Stimulated activated CD4-positive, alpha-beta T cell treated with anti-CD3 and anti-CD28 coated beads, TNF-alpha, amount 100 ng/mL, for 48 hours (primary cell): ENCODE measurements at regions not wholly inside any gene's neighbourhood (a gene's known extent, or its start where the extent isn't known, plus 50 kb on each side); places are given as distances from the start of the nearest gene placed in this dataset.

Experiments used
- DNase-seq, 3 donors: peaks; one replicate each; pipeline ENCODE4 v3.0.0-alpha.2; 2020; ENCODE audit warnings: low read depth in 3 of 3

- DNase-seq, result no peak
Observed at GRCh38 chr2:45141883-45142866, 132.9 kb upstream of the SIX2 start.

- no peak for DNase-seq
Observed at GRCh38 chr2:45140675-45141074, 131.4 kb upstream of the SIX2 start.

- DNase-seq, result no peak
Observed at GRCh38 chr2:45138904-45139303, 129.7 kb upstream of the SIX2 start.

- DNase-seq, result no peak
Observed at GRCh38 chr2:45137966-45138695, 128.9 kb upstream of the SIX2 start.

- no peak for DNase-seq
Observed at GRCh38 chr2:45134726-45135125, 125.5 kb upstream of the SIX2 start.

DNA sequence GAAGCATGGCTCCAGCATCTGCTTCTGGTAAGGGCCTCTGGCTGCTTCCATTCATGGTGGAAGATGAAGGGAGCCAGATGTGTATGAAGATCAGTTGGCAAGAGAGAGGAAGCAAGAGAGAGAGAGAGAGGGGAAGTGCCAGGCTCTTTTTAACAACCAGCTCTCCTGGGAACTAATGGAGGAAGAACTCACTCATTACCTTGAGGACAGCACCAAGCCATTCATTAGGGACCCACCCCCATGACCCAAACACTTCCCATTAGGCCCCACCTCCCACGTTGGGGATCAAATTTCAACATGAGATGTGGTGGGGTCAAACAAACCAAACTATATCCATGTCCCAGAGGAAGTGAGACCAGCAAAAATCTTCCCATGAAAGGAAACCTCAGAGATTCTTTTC is 124.8 kb upstream of the SIX2 start:
- DNase-seq, result no peak

DNA sequence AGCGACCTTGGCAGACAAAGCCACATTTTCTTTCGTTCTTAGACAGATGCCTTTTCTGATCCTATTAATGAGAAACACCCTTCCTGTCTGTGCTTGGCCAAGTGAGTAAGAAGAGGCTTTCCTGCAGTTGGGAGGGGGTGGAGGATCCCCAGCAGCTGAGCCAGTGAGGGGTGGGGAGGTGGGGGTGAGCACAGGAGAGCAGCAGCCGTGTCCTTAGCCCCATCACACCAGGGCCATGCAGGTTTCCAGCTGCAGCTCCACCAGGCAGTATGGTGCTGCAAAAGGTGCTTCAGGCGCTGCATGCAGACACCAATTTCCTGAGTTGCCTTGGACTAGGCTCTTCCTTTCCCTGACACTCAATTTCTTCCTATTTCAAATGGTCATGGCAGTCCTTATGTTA is 123.3 kb upstream of the SIX2 start:
- no peak for DNase-seq

GRCh38 chr2:45131587-45131986 is 122.3 kb upstream of the SIX2 start:
- DNase-seq, result no peak

- DNase-seq, result no peak
Observed at GRCh38 chr2:45130736-45131135, 121.5 kb upstream of the SIX2 start.

DNA sequence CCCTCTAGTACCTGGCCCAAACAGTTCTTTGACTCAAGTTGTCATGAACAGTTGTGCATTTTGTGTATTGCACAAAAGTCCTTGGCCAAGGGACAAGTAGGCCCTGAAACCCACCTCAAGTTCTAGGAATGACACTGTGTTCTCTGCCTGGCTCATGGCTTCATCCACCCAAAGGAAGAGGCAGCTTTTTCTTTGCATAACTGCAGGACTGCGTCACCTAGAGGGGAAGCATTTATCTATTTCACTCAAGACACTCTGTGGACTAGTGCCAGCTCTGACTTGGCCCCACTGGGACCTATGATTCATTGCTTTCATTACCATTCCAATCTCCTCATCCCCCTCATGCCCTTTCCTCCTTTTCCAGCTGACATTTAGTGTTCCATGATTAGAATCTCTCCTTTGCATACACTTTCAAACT is 119.3 kb upstream of the SIX2 start:
- DNase-seq, result no peak

GRCh38 chr2:45127891-45128290 is 118.6 kb upstream of the SIX2 start:
- DNase-seq, result no peak

DNA sequence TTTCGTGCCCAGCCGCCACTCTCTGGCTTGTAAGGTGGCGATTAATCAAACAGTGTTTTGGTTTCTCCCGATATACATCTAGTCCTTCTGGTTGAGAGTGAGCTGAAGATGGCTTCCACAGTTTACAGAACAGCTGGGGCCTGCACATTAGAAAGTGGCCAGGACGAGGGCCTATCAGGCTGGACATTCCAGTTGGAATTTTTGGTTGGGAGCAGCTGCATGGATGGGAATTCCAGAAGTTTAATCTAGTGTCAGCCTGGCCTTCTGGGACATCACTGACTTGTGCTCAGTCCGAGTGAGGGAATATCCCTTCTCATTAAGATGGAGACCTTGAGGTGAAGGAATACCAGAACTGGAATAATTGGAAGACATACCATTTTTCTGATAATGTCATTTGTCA is 118.1 kb upstream of the SIX2 start:
- DNase-seq, result no peak

GRCh38 chr2:45125232-45125631 is 116.0 kb upstream of the SIX2 start:
- no peak for DNase-seq

GRCh38 chr2:45124456-45124855 is 115.2 kb upstream of the SIX2 start:
- no peak for DNase-seq

GRCh38 chr2:45123521-45124191 is 114.4 kb upstream of the SIX2 start:
- no peak for DNase-seq

DNA sequence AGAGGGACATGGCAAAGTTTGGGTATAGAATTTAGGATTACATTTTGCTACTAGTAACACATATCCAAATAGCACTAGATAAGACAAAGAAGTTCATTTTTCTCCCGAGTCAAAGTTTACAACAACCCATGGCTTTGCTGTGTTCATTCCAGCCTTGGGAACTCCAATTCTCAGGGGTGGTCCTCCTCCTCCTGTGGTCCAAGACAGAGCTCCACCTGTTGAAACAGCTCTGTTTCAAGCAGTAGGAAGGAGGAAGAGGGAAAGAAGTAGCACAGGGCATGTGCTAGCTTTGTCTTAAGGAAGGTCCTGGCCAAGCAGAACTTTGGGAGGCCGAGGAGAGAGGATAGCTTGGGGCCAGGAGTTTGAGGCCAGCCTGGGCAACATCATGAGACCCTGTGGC is 113.8 kb upstream of the SIX2 start:
- no peak for DNase-seq

- no peak for DNase-seq
Observed at GRCh38 chr2:45121236-45121927, 112.1 kb upstream of the SIX2 start.

- no peak for DNase-seq
Observed at GRCh38 chr2:45120546-45120945, 111.3 kb upstream of the SIX2 start.

DNA sequence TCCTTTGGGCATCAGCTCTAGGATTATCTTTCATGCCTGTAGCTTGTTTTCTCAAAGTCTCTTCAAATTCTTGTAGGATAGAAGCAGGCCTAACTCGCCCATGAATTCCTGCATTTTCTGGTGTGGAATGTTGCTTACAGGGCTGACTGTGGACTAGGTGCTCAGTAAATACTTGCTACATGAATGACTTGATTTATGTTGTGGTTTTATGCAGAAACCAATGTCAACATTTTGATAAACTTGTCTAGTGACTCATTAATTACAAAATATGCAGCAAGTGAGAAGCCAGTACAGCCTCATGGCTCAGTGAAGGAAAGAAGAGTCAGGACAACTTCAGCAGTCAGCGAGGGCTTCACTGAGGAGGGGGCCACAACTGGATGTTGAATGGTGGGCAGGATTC is 110.6 kb upstream of the SIX2 start:
- no peak for DNase-seq

- DNase-seq, result no peak
Observed at GRCh38 chr2:45119038-45119437, 109.8 kb upstream of the SIX2 start.

DNA sequence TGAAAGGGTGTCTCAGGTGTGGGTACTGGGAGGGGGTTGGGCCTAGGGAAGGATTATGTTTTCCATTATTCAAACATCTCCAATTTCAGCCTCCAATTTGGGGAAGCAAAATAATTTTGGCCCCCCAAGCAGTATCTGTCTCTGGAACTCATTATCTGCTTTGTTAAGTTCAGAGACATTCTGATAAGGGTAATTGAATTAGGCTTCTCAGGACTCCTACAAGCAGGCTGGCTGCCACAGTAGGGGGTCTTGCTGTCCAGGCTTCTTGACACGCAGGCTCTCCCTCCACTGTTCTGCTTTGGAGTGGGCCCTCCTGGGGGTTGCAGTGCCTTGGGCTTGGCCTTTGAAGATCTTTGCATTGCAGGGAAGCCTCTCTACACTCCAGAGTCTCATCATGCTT is 108.1 kb upstream of the SIX2 start:
- no peak for DNase-seq

DNA sequence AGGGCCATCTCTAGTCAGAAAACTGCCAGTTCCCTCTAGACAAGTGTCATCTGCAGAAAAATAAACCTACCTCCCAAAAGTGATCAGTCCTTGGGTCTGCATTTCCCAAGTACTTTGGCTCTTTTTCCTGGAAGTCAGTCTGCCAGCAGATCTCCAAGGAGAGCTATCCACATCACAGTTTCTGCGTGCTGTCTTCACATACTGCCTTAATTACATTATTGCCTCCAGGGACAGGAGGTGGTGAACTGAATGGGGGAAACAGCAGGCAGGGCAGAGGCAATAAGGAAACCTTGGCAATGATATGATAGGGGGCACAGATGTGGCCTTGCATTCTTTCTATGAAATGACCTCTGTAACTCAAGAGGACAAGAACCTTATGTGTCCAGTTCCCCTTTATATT is 105.9 kb upstream of the SIX2 start:
- no peak for DNase-seq
